BLaER1 treated with 17β-estradiol and CSF1 and Interleukin-3, amounts not matched to agents 10 nM and 100 nM (cell line): ENCODE measurements at regions not wholly inside any gene's neighbourhood (a gene's known extent, or its start where the extent isn't known, plus 50 kb on each side); places are given as distances from the start of the nearest gene placed in this dataset.
"Not testable (repeated sequence)": the region's sequence is repeated elsewhere in the genome, so short reads cannot be mapped to it uniquely, and the experiment has no call there.

Source experiments
- H3K27ac ChIP-seq, 11 experiments: shearing (Covaris generic); formaldehyde crosslinking; 2 replicates each; pipeline ENCODE4 v1.8.1; 2022
- H3K27me3 ChIP-seq, 11 experiments: shearing (Covaris generic); formaldehyde crosslinking; 2 replicates each; pipeline ENCODE4 v1.8.1; 2022
- H3K36me3 ChIP-seq, 11 experiments: shearing (Covaris generic); formaldehyde crosslinking; 2 replicates each; pipeline ENCODE4 v1.8.1; 2022
- H3K4me1 ChIP-seq, 10 experiments: shearing (Covaris generic); formaldehyde crosslinking; 2 replicates each; pipeline ENCODE4 v1.8.1; 2022
- H3K4me2 ChIP-seq, 11 experiments: shearing (Covaris generic); formaldehyde crosslinking; 2 replicates each; pipeline ENCODE4 v1.8.1; 2022
- H3K4me3 ChIP-seq, 10 experiments: shearing (Covaris generic); formaldehyde crosslinking; 2 replicates each; pipeline ENCODE4 v1.8.1; 2022
- H3K9ac ChIP-seq, 11 experiments: shearing (Covaris generic); formaldehyde crosslinking; 2 replicates each; pipeline ENCODE4 v1.8.1; 2022
- H3K9me3 ChIP-seq, 11 experiments: shearing (Covaris generic); formaldehyde crosslinking; replicated peaks in 1 of 11; 2 replicates each; pipeline ENCODE4 v1.8.1; 2022
- H4K20me1 ChIP-seq, 11 experiments: shearing (Covaris generic); formaldehyde crosslinking; 2 replicates each; pipeline ENCODE4 v1.8.1; 2022
- Cebpa-rat ChIP-seq, 11 experiments: shearing (Covaris generic); IDR thresholded peaks; 2 replicates each; pipeline ENCODE4 v1.8.1; 2022

- no peak overlapping the region for H3K27ac ChIP-seq
- no peaks in the 10 kb centered on the region for H4K20me1 ChIP-seq
- H3K9me3 ChIP-seq, result peaks cover 0 to 7% (median 0%) of the 10 kb centered on the region in 11 experiments; a peak in 1 of 22 replicates
- no peaks in the 10 kb centered on the region for H3K27me3 ChIP-seq
- H3K36me3 ChIP-seq, result no peaks in the 10 kb centered on the region
- H3K4me2 ChIP-seq, result no peak overlapping the region
- no peak overlapping the region for H3K4me3 ChIP-seq
- H3K4me1 ChIP-seq, result no peaks in the 10 kb centered on the region
- no peak for TF ChIP-seq Cebpa-rat (IDR thresholded peaks at IDR 0.05)
- H3K9ac ChIP-seq, result no peak overlapping the region
Observed at GRCh38 chr11:49316180-49316579, 107.8 kb upstream of the FOLH1 start.

DNA sequence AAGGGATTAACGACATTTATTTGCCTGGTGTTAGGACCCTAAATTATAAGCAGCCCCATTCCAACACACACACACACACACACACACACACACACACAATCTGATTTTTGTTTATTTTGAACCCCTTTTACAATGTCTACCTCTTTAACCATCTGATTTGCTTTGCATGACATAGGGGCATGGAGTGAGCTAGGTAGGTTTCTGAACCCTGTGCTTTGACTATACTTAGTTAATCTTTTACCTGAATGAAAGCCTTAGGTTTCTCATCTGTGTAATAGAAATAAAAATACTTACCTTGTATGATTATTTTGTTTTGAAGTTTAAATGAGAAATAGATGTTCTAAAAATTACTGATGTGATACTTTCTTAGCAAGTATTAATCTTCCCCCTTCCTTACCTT, 94.7 kb upstream of the FOLH1 start:
- Histone ChIP-seq H3K27me3 (no peaks in the 10 kb centered on the region), H3K36me3 (no peaks in the 10 kb centered on the region), H3K9me3 (peaks cover 0 to 2% (median 0%) of the 10 kb centered on the region in 11 experiments; a peak in 1 of 22 replicates), H3K4me3 (no peak overlapping the region), H3K27ac (no peak overlapping the region), H3K4me2 (no peak overlapping the region), H4K20me1 (no peaks in the 10 kb centered on the region), H3K4me1 (no peaks in the 10 kb centered on the region), H3K9ac (no peak overlapping the region)
- no peak for TF ChIP-seq Cebpa-rat (IDR thresholded peaks at IDR 0.05)

DNA sequence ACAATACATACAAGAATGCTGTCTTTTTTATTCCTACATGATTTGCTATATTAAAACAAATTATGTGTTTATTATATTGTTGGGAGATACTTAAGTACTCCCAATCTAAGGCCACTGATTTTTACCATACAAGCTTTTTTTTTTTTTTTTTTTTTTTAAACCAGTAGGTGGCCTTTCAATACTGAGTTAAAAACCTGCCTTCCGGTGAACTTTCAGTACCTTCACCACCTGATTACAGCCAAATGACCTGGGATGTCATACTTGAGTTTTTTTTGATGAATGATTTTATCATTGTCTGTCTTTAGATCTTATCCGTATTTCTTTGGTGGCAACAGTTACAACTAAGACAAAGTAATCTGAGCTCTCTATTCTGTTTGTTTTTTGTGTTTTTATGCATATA, 94.0 kb upstream of the FOLH1 start:
- Histone ChIP-seq H3K27ac (no peak overlapping the region), H3K9ac (no peak overlapping the region), H3K4me1 (no peaks in the 10 kb centered on the region), H3K4me2 (no peak overlapping the region), H3K36me3 (no peaks in the 10 kb centered on the region), H3K27me3 (no peaks in the 10 kb centered on the region), H4K20me1 (no peaks in the 10 kb centered on the region), H3K4me3 (no peak overlapping the region), H3K9me3 (peaks cover 0 to 9% (median 0%) of the 10 kb centered on the region in 11 experiments; a peak in 1 of 22 replicates)
- TF ChIP-seq Cebpa-rat (IDR thresholded peaks at IDR 0.05), result no peak

GRCh38 chr11:49298017-49298416, 89.6 kb upstream of the FOLH1 start:
- H3K9ac ChIP-seq, H3K4me3 ChIP-seq, H3K4me1 ChIP-seq, H3K36me3 ChIP-seq, H4K20me1 ChIP-seq, H3K27ac ChIP-seq, H3K4me2 ChIP-seq, H3K9me3 ChIP-seq, H3K27me3 ChIP-seq: not testable (repeated sequence)

- not testable (repeated sequence) for H3K27me3 ChIP-seq, H4K20me1 ChIP-seq, H3K4me3 ChIP-seq, H3K4me1 ChIP-seq, H3K9ac ChIP-seq, H3K27ac ChIP-seq, H3K9me3 ChIP-seq, H3K4me2 ChIP-seq, H3K36me3 ChIP-seq
Observed at GRCh38 chr11:49283911-49284310, 75.5 kb upstream of the FOLH1 start.

DNA sequence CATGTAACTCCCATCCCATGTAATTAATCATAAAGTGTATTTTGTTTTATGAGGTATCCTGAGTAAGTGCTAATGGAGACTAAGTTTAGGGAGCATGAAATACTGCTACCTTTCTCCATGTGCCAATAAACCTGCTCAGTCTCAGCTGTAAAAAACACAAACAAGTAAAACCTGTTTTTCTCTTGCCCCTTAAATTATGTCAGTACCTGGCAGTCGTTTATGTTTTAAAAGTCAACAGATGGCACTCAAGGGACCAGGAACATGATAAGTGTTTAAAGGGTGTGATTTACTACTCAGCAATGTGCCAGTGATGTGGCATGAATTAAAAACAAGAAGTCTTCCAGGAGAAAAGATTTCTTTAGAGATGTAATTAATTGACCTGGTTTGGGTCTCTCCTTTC, 74.9 kb upstream of the FOLH1 start:
- H3K9me3 ChIP-seq, H3K27me3 ChIP-seq, H3K36me3 ChIP-seq, H3K4me3 ChIP-seq, H3K27ac ChIP-seq, H3K4me1 ChIP-seq, H3K4me2 ChIP-seq, H4K20me1 ChIP-seq, H3K9ac ChIP-seq: not testable (repeated sequence)

DNA sequence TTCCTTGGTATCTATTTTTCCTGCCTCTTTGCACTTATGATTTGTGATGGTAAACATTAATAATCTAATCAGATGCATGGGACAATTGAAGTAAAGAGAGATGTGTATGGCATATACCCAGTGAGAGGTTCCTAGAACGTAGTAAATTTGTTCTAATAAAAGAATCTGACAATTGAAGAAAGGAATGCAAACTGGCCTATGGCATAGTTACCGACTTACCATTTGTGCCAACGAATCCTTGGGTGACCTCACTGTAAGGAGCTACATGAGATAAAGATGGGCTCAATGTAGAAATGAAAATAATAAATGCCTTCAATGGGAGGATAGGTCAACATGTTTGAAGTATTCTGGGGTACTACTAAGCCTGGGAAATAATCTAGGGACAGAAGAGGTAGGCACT, 73.7 kb upstream of the FOLH1 start:
- not testable (repeated sequence) for H3K27ac ChIP-seq, H3K4me1 ChIP-seq, H3K4me2 ChIP-seq, H3K36me3 ChIP-seq, H3K27me3 ChIP-seq, H3K4me3 ChIP-seq, H4K20me1 ChIP-seq, H3K9ac ChIP-seq, H3K9me3 ChIP-seq

DNA sequence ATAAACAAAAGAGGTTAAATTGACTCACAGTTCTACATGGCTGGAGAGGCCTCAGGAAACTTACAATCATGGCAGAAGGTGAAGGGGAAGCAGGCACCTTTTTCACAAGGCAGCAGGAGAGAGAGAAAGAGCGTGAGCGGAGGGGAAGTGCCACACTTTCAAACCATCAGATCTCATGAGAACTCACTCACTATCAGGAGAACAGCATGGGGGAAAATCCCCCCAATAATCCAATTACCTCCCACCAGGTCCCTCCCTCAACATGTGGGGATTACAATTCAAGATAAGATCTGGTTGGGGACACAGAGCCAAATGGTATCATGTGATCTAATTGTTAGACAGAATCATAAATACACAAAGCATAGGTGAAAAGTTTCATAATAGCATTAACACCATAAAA, 69.5 kb upstream of the FOLH1 start:
- H3K4me1 ChIP-seq, H4K20me1 ChIP-seq, H3K4me3 ChIP-seq, H3K27me3 ChIP-seq, H3K9me3 ChIP-seq, H3K36me3 ChIP-seq, H3K27ac ChIP-seq, H3K9ac ChIP-seq, H3K4me2 ChIP-seq: not testable (repeated sequence)
